NCI-H2196 treated with DMSO at 0.1 percent for 48 hours (cell line): ENCODE measurements at regions not wholly inside any gene's neighbourhood (a gene's known extent, or its start where the extent isn't known, plus 50 kb on each side); places are given as distances from the start of the nearest gene placed in this dataset.
"Not testable (repeated sequence)": the region's sequence is repeated elsewhere in the genome, so short reads cannot be mapped to it uniquely, and the experiment has no call there.

Experiments
- DNase-seq: peaks from one replicate; lab custom pipeline; 2025; ENCODE audit not compliant: unreplicated experiment; lab: John Stamatoyannopoulos, UW

GRCh38 chr5:90287036-90287435, 122.5 kb downstream of the CETN3 start:
- no peak for DNase-seq

- no peak for DNase-seq
Measured at GRCh38 chr5:90285581-90285980, 124.0 kb downstream of the CETN3 start.

- DNase-seq = no peak
Measured at GRCh38 chr5:90284375-90284774, 125.2 kb downstream of the CETN3 start.

GRCh38 chr5:90279091-90279490, 130.5 kb downstream of the CETN3 start:
- no peak for DNase-seq

GRCh38 chr5:90274216-90274615, 135.3 kb downstream of the CETN3 start:
- DNase-seq = no peak

- DNase-seq = no peak
Measured at GRCh38 chr5:90267646-90268045, 141.9 kb downstream of the CETN3 start.

GRCh38 chr5:90265545-90265857, 144.1 kb downstream of the CETN3 start:
- no peak for DNase-seq

- no peak for DNase-seq
Measured at GRCh38 chr5:90264689-90265544, 144.6 kb downstream of the CETN3 start.

- DNase-seq = no peak
Measured at GRCh38 chr5:90263102-90263820, 146.3 kb downstream of the CETN3 start.

- no peak for DNase-seq
Measured at GRCh38 chr5:90251447-90251846, 158.1 kb downstream of the CETN3 start.

- DNase-seq = no peak
Measured at GRCh38 chr5:90248640-90249039, 160.9 kb downstream of the CETN3 start.

GRCh38 chr5:90243848-90244247, 165.7 kb downstream of the CETN3 start:
- not testable (repeated sequence) for DNase-seq

- no peak for DNase-seq
Measured at GRCh38 chr5:90233476-90233875, 176.1 kb downstream of the CETN3 start.

- no peak for DNase-seq
Measured at GRCh38 chr5:90231688-90232087, 177.9 kb downstream of the CETN3 start.

GRCh38 chr5:90227683-90228082, 181.9 kb downstream of the CETN3 start:
- no peak for DNase-seq

- no peak for DNase-seq
Measured at GRCh38 chr5:90226433-90227099, 183.0 kb downstream of the CETN3 start.

GRCh38 chr5:90224342-90224741, 185.2 kb downstream of the CETN3 start:
- no peak for DNase-seq

- DNase-seq = no peak
Measured at GRCh38 chr5:90223756-90224155, 185.8 kb downstream of the CETN3 start.

- DNase-seq = no peak
Measured at GRCh38 chr5:90221951-90222350, 187.6 kb downstream of the CETN3 start.

- no peak for DNase-seq
Measured at GRCh38 chr5:90220554-90220953, 189.0 kb downstream of the CETN3 start.

- no peak for DNase-seq
Measured at GRCh38 chr5:90214991-90215390, 194.6 kb downstream of the CETN3 start.

- DNase-seq = not testable (repeated sequence)
Measured at GRCh38 chr5:90208323-90208722, 201.2 kb downstream of the CETN3 start.
